Stimulated activated CD4-positive, alpha-beta T cell treated with anti-CD3 and anti-CD28 coated beads, Interleukin-1b, Interleukin-23, amount 100 ng/mL, for 4 hours (primary cell): ENCODE measurements at regions not wholly inside any gene's neighbourhood (a gene's known extent, or its start where the extent isn't known, plus 50 kb on each side); places are given as distances from the start of the nearest gene placed in this dataset.

Experiments
- DNase-seq, 2 donors: peaks; one replicate each; pipeline ENCODE4 v3.0.0-alpha.2; 2020; ENCODE audit warnings: low read depth in 2 of 2

GRCh38 chr10:83037653-83038052 lies 1101.7 kb upstream of the GHITM start:
- no peak for DNase-seq

- DNase-seq = no peak
These were observed 1100.7 kb upstream of the GHITM start for GRCh38 chr10:83038631-83039030.

DNA sequence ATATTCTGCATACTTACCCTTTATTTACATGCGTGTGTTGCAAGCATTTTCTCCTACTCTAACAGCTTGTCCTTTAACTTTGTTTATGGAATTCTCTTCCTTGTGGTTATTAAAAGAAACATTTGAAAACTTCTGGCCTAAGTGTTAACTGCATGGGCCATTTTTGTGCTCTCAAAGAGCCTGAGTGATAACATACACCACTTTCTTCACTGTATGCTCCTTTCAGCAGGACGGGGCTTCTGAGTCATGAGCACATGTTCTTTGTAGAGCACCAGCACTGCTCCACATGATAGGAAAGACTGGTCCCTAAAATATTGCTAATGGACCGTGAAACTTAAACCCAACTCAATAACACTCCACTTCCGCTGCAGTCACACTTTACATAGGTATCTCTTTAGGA lies 1093.6 kb upstream of the GHITM start:
- DNase-seq = no peak

DNA sequence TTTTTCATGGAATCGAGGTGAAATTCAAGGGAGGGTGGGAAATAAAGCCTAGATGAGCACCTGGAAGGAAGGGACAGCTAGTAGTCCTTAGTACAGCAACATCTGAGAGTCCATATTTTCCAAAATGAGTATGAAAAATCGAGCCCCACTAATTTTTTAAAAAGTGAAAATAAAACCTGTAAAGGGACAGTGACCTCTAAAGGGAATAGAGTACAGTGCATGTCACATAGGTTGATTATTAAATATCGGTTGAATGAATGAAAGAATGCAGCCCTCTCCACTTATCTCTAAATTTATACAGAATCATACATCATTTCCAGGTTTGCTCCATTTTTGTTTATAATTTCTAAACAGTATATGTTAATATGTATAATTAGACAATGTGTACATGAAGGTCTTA lies 1088.5 kb upstream of the GHITM start:
- DNase-seq = no peak

- no peak for DNase-seq
These were observed 1076.4 kb upstream of the GHITM start for GRCh38 chr10:83062871-83063270.

DNA sequence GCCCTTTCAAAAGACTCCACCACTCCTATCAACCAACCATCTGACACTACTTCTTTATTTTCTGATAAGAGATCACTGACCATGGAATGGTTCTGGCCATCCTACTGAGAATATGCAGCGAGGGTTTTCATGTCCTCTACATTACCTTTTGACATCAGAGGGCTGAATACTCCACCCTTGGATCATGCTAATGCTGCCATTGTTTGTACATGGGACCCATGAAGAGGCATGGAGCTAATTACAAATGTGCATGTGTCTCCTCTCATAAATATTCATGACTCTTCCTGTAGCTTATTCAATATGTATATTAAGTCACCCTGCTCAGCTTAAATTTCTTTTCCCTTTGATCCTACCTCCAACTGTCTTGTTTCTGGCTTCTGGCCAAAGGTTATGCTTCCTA lies 1065.8 kb upstream of the GHITM start:
- DNase-seq = no peak

DNA sequence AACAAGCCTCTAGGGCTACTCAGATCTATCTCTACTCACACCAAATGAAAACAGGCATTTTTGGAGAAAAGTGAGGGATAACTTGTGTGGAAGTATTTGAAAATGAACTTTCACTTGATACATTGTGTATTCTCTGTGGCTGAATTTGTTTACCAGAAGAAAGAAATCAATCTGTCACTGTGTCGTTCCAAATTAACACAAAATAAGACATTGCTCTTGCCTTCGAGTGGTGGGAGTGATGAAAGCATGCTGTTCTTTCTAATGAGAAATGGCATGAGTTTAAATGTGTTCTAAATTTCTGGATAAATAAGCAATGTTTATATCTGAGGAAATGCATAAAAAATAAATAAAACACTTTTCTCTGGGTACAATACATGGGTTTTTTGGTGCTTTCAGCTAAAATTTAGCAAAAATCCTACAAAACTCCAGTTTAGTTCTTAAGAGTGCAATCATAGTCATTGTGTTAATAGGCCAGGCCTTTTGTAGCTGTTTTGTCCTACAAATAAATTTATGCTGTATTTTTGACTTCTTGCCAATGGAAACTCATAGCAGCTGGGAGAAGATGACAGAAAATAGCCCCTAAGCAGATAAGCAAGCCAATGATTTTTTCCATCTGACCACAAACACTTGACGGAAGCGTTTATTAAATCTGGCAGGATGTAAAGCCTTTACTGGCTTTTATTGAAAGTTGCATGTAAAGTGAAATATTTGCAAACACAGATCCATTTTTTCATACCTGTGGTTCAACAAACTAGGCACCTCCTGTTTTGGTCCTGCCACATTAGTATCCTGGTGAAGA lies 1064.1 kb upstream of the GHITM start:
- no peak for DNase-seq

- DNase-seq = no peak
These were observed 1063.4 kb upstream of the GHITM start for GRCh38 chr10:83075815-83076355.

DNA sequence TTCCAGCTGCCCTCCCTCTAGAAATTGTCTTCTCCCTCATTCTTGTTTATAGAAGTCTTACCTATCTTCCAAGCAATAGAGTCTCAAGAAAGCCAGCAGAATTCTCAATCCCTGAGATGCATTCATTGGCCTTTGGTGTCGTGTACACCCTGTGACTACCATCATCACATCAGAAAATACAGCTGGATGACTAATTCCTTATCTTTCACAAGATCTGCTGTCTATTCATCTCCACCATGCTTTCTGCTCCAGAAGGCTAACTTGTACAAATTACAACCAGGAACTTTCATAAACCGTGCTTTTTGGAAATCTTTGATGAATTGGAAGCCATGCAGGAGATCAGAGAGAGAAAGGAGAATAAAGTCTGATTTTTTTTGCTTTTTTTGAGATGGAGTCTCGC lies 1062.9 kb upstream of the GHITM start:
- no peak for DNase-seq

DNA sequence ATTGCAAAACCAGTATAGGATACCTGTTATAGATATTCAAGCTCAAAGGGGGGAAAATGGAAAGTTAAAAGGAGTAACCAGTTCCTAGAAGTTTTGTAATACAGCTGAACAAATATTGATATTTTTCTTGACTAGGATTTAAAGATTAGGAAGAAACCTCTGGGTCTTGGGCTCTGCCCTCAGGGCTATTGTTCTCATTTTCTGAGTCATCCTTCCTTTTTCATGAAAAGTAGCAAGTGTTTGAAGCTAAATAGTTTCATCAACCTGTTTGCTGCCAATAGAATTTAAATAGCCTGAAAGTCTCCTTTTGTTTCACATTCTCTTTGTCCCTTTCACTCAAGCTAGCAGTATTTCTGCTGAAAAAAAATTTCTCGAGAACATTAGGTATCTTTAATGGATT lies 1061.1 kb upstream of the GHITM start:
- DNase-seq = no peak

DNA sequence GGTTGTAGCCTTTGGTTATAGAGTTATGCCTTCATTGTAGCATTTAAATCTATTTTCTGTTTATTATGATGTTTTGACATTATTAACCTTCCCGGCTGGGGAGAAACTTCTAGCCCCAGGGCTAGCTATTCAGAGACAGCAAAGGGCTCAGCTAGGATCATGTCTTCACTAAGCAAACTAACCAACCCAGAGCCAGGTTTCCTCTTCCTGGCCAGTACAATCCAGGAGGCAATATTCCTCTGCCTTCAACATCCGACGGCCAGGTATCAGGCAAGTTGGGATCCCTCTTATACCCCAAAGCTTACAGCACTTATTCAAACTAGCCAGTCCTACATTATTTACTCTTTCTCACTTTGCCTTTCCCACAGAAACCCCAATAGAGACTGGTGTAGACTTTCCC lies 1060.7 kb upstream of the GHITM start:
- DNase-seq = no peak

DNA sequence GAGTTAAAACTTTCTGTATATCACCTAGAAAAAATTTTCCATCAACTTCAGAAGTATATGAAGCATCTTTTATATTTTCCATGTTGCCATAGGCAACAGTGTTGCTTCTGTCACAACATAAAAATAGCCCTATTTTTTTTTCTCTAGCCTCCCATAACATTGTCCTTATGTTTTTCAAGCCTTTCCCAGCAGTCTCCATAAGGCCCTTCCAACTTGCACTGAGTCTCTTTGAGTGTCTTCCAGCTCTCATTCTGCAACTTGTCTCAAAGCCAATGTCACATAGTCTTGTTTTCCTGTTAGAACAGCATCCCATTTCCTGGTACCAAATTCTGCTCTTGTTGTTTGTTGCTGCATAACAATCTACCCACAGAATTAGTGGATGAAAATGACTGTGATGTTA lies 1055.5 kb upstream of the GHITM start:
- DNase-seq = no peak

DNA sequence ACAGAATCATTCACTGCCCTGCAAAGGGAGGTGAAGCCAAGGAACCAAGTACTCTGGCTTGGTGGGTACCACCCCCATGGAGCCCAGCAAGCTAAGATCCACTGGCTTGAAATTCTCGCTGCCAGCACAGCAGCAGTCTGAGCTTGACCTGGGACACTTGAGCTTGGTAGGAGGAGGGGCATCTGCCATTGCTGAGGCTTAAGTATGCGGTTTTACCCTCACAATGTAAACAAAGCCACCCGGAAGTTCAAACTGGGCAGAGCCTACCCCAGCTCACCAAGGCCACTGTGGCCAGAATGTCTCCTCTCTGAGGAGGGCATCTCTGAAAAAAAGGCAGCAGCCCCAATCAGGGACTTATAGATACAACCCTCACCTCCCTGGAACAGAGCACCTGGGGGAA lies 1050.0 kb upstream of the GHITM start:
- DNase-seq = no peak

GRCh38 chr10:83104616-83105015 lies 1034.7 kb upstream of the GHITM start:
- no peak for DNase-seq

DNA sequence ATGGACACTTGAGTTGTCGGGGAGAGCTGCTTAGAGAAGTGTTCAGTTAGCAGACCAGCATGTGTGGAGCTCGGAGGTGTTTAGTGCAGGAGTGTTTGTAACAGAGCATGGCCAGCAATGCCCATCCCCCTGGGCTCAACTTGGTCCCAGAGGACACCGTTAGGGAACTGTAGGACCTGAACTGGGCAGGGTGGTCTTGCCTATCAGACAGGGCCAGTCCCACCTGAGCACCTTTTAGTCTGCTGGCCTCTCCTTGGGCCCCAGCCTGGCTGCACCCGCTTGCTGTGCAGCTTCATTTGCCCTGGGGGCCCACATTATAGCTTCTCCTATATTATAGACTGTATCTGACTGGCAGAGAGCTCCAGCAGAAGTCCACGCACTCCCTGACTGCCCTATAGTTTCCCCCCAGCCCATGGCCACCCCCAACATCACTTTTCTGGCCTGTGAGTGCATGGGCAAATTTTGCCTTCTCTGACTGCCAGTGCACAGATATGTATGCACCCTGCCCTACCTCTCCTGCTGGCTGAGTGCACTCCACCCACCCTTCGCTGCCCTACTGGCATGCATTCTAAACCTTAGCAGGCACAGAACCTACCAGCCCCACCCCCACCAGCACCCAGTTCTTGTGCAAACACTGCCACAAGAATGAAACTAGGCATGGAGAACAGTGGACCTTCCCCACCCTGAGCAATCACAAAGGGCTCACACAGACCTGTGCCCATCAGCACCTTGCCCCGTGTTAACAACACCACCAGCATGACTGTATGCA lies 1030.6 kb upstream of the GHITM start:
- no peak for DNase-seq

DNA sequence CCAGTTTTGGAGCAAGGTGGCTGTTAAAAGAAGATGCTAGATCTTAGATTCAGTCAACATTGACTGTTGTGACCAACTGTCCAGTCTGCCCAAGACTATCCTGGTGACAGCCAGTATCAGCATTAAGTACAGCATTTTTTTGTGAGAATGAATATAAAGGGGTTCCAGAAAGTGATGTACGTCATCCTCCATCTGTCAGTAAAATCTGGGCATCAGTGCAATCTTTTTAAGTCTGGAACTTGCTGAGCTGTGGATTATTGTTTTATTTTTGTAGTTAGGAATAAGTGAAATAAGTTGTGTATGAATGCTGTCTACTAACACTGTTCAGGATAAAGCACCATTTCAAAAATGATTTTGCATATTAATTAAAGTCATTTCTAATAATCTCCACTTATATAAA lies 1020.0 kb upstream of the GHITM start:
- no peak for DNase-seq

GRCh38 chr10:83122336-83122735 lies 1017.0 kb upstream of the GHITM start:
- DNase-seq = no peak

DNA sequence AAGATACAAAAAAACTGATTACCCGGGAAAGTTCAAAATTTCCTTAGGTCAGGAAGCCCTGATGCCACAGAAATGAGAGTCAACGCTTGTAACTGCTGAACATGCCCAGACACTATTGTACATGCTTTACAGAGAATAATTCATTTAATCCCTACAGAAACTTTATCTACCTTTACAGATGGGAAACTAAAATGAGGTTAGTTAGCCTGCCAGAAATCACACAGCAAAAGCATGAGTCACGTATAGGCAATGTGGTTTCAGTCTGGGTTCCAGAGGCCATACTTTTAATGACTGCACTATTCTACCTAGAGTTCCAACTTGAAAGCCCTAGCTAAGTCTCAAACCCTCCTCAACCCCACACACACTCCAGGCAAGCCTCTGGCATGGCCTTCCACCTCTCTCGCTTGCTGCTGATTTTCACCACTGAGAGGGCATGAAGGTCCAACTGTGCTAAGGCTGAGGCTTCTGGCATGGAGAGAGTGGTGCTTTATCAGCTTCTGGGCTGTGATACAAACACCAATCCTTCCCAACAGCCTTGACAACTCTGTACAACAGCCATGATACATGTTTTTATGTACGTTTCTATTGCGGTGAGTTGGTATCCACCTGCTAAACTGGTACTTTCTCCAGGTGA lies 1011.2 kb upstream of the GHITM start:
- DNase-seq = no peak

DNA sequence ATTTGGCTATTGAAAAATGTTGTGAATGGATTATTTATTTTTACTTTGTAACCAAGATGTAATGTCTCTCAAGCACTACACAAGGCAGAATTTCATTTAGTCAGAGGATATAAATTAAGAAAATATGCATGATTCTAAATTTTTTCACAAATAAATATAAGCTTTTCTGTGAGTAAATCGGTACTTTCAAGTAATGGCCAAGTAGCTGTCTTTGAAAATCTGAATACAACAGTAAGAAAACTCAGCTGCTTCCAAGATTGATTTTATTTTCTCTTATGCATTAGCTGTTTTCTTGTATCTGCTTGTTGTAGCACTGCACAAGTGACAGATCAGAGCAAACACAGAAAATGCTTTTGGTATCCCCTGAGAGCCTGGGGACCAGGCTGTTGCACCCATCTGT lies 998.5 kb upstream of the GHITM start:
- no peak for DNase-seq

DNA sequence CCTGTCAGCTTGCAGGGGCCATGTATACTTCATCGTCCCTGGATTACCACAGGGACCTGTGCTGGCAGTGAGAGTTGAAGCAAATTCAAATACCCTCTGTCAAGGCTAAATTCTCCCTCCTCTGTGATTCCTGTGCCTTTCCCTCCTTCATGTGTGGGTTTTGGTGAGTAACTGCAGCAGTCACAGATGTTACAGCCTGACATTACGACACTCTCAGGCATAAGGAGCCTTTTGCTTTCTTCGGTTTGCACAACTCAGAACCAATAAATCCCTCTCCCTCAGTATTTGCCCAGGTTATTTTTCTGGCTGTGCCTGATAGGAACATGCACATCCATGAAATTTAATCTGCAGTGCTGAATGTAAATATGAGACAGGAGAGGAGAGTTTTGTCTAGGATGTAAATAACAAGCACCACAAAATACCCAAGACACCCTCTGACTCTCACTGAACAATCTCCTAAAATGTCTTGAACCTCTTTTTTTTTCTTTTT lies 997.2 kb upstream of the GHITM start:
- DNase-seq = no peak

DNA sequence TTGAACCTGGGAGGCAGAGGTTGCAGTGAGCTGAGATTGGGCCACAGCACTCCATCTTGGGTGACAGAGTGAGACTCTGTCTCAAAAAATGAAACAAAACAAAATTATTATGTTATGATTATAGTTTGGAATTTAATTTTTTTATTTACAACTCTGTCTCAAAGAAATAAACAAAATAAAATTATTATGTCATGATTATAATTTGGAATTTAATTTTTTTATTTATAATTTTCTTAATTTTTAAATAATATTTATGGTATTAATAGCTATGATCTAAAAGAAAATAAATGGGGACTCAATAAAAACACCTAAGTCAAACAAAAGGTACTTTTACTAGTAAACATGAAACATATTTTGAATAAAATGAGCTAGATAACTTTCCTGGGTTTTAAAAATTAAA lies 994.8 kb upstream of the GHITM start:
- DNase-seq = no peak

- DNase-seq = no peak
These were observed 985.6 kb upstream of the GHITM start for GRCh38 chr10:83153714-83154113.

DNA sequence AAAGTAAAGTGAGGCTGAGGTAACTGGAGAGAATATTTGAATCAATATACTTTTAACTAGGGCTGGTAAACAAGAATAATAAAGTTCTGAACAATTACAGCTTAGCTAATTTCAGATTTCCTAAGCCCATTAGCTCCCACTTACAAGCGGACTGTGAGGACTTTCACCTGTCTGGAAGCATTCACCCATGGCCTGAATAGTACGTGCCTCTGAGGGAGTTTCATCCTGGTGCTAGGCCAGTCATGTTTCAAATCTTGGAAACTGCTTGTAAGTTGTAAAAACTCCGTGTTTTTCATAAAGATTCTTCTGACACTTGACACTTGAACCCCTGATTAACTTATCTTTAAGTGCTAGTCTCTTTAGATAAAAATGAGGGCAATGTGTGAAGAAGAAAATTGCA lies 975.2 kb upstream of the GHITM start:
- no peak for DNase-seq
